Activated CD8-positive, alpha-beta memory T cell treated with anti-CD3 and anti-CD28 coated beads, Interleukin-2, amount 10 ng/mL, durations not matched to agents 7 days and 5 days (primary cell): ENCODE measurements at regions not wholly inside any gene's neighbourhood (a gene's known extent, or its start where the extent isn't known, plus 50 kb on each side); places are given as distances from the start of the nearest gene placed in this dataset.
A peak's percentile ranks its signal among the peaks of the same experiment; 100 is the strongest.

ENCODE experiments used
- ATAC-seq: fragments of 150-1000 bp; cut with Tn5 transposase; one replicate; pipeline ENCODE4 v1.10.0; 2021; ENCODE audit warnings: moderate library complexity
- CTCF ChIA-PET: fragments of 350-600 bp; sonication (Branson Sonifier 250); formaldehyde crosslinking; loops from one replicate; lab custom pipeline; 2021; ENCODE audit warnings: antibody characterized with exemption; lab: Charles Lee
- DNase-seq: peaks from one replicate; pipeline ENCODE4 v3.0.0-alpha.2; 2020
- H3K27ac Mint-ChIP-seq: one replicate; pipeline ENCODE4 v1.8.0; 2021; ENCODE audit warnings: mild to moderate bottlenecking, mixed read lengths
- H3K27me3 Mint-ChIP-seq: one replicate; pipeline ENCODE4 v1.8.0; 2021; ENCODE audit warnings: mixed read lengths
- H3K36me3 Mint-ChIP-seq: one replicate; pipeline ENCODE4 v1.8.0; 2021; ENCODE audit warnings: mild to moderate bottlenecking, mixed read lengths
- H3K4me1 Mint-ChIP-seq: one replicate; pipeline ENCODE4 v1.8.0; 2021; ENCODE audit warnings: mixed read lengths
- H3K4me3 Mint-ChIP-seq: one replicate; pipeline ENCODE4 v1.8.0; 2021; ENCODE audit warnings: mild to moderate bottlenecking, moderate library complexity, mixed read lengths
- H3K9me3 Mint-ChIP-seq: one replicate; pipeline ENCODE4 v1.8.0; 2022; ENCODE audit warnings: low read depth, mixed read lengths

GRCh38 chr2:11997142-11997541 lies 250.7 kb downstream of the LPIN1 start:
- ATAC-seq (no peak), DNase-seq (no peak)
- Mint-ChIP-seq H3K4me1 (no peaks in the 10 kb centered on the region), H3K4me3 (no peak overlapping the region), H3K9me3 (peaks cover 3% of the 10 kb centered on the region), H3K27me3 (peaks cover 63% of the 10 kb centered on the region), H3K36me3 (no peaks in the 10 kb centered on the region), H3K27ac (no peak overlapping the region)
- CTCF ChIA-PET, result no interaction called here

- H3K4me3 Mint-ChIP-seq, result no peak overlapping the region
- peaks cover 69% of the 10 kb centered on the region for H3K27me3 Mint-ChIP-seq
- H3K36me3 Mint-ChIP-seq, result no peaks in the 10 kb centered on the region
- CTCF ChIA-PET, result no interaction called here
- H3K27ac Mint-ChIP-seq, result no peak overlapping the region
- H3K4me1 Mint-ChIP-seq, result no peaks in the 10 kb centered on the region
- ATAC-seq, result no peak
- peaks cover 3% of the 10 kb centered on the region for H3K9me3 Mint-ChIP-seq
- DNase-seq, result no peak
These were observed 251.8 kb downstream of the LPIN1 start for GRCh38 chr2:11998218-11998617.

- no peak overlapping the region for H3K27ac Mint-ChIP-seq
These were observed 252.4 kb downstream of the LPIN1 start for GRCh38 chr2:11998626-11999378.

GRCh38 chr2:12001621-12002020 lies 255.2 kb downstream of the LPIN1 start:
- H3K27me3 Mint-ChIP-seq, result peaks cover 81% of the 10 kb centered on the region
- H3K4me1 Mint-ChIP-seq, result peaks cover 9% of the 10 kb centered on the region
- H3K27ac Mint-ChIP-seq, result no peak overlapping the region
- CTCF ChIA-PET, result no interaction called here
- no peaks in the 10 kb centered on the region for H3K36me3 Mint-ChIP-seq
- no peak overlapping the region for H3K4me3 Mint-ChIP-seq
- ATAC-seq (no peak), DNase-seq (no peak)
- no peaks in the 10 kb centered on the region for H3K9me3 Mint-ChIP-seq

More at GRCh38 chr2:11998626-11999378, 252.4 kb downstream of the LPIN1 start:
- H3K4me1 Mint-ChIP-seq, result no peaks in the 10 kb centered on the region
- CTCF ChIA-PET, result no interaction called here
- H3K9me3 Mint-ChIP-seq, result peaks cover 3% of the 10 kb centered on the region
- DNase-seq (no peak), ATAC-seq (no peak)
- H3K36me3 Mint-ChIP-seq, result no peaks in the 10 kb centered on the region
- peaks cover 69% of the 10 kb centered on the region for H3K27me3 Mint-ChIP-seq
- no peak overlapping the region for H3K4me3 Mint-ChIP-seq

- no peak overlapping the region for H3K27ac Mint-ChIP-seq
- peaks cover 9% of the 10 kb centered on the region for H3K4me1 Mint-ChIP-seq
- no peak overlapping the region for H3K4me3 Mint-ChIP-seq
- DNase-seq, result no peak
- ATAC-seq, result no peak
- H3K27me3 Mint-ChIP-seq, result peaks cover 86% of the 10 kb centered on the region
- CTCF ChIA-PET, result no interaction called here
- no peaks in the 10 kb centered on the region for H3K9me3 Mint-ChIP-seq
- no peaks in the 10 kb centered on the region for H3K36me3 Mint-ChIP-seq
These were observed 255.8 kb downstream of the LPIN1 start for GRCh38 chr2:12002215-12002614.

GRCh38 chr2:12004713-12005112 lies 258.3 kb downstream of the LPIN1 start:
- CTCF ChIA-PET, result no interaction called here
- Mint-ChIP-seq H3K9me3 (no peaks in the 10 kb centered on the region), H3K27ac (no peak overlapping the region), H3K4me1 (peaks cover 12% of the 10 kb centered on the region), H3K27me3 (peaks cover 91% of the 10 kb centered on the region), H3K36me3 (no peaks in the 10 kb centered on the region), H3K4me3 (no peak overlapping the region)
- DNase-seq (no peak), ATAC-seq (no peak)

GRCh38 chr2:12005886-12006681 lies 259.7 kb downstream of the LPIN1 start:
- peaks cover 90% of the 10 kb centered on the region for H3K27me3 Mint-ChIP-seq
- H3K4me3 Mint-ChIP-seq, result no peak overlapping the region
- peak; percentile 79 for ATAC-seq

GRCh38 chr2:12006850-12007249 lies 260.4 kb downstream of the LPIN1 start:
- CTCF ChIA-PET, result no interaction called here
- ATAC-seq (no peak), DNase-seq (no peak)
- Mint-ChIP-seq H3K36me3 (no peaks in the 10 kb centered on the region), H3K27me3 (peaks cover 91% of the 10 kb centered on the region), H3K9me3 (no peaks in the 10 kb centered on the region), H3K27ac (no peak overlapping the region), H3K4me3 (no peak overlapping the region), H3K4me1 (peaks cover 12% of the 10 kb centered on the region)

More at GRCh38 chr2:12005886-12006681, 259.7 kb downstream of the LPIN1 start:
- CTCF ChIA-PET, result no interaction called here
- peak; percentile 74 for DNase-seq
- Mint-ChIP-seq H3K4me1 (peaks cover 12% of the 10 kb centered on the region), H3K36me3 (no peaks in the 10 kb centered on the region), H3K9me3 (no peaks in the 10 kb centered on the region), H3K27ac (no peak overlapping the region)

- peaks cover 90% of the 10 kb centered on the region for H3K27me3 Mint-ChIP-seq
- no peak overlapping the region for H3K4me3 Mint-ChIP-seq
- DNase-seq (no peak), ATAC-seq (no peak)
- no peak overlapping the region for H3K27ac Mint-ChIP-seq
- H3K36me3 Mint-ChIP-seq, result no peaks in the 10 kb centered on the region
- H3K9me3 Mint-ChIP-seq, result no peaks in the 10 kb centered on the region
- CTCF ChIA-PET, result interaction anchor here (0.6 kb wide), 1 partner anchor 11 kb away, joined by 3 read pairs; no protein-coding TSS in a partner anchor
- H3K4me1 Mint-ChIP-seq, result peaks cover 12% of the 10 kb centered on the region
These were observed 260.9 kb downstream of the LPIN1 start for GRCh38 chr2:12007282-12007681.

- H3K9me3 Mint-ChIP-seq, result no peaks in the 10 kb centered on the region
- peaks cover 84% of the 10 kb centered on the region for H3K27me3 Mint-ChIP-seq
- CTCF ChIA-PET, result no interaction called here
- peaks cover 12% of the 10 kb centered on the region for H3K4me1 Mint-ChIP-seq
- no peak for ATAC-seq
- no peaks in the 10 kb centered on the region for H3K36me3 Mint-ChIP-seq
- no peak for DNase-seq
- no peak overlapping the region for H3K4me3 Mint-ChIP-seq
- H3K27ac Mint-ChIP-seq, result no peak overlapping the region
These were observed 262.1 kb downstream of the LPIN1 start for GRCh38 chr2:12008425-12009061.

- Mint-ChIP-seq H3K4me3 (no peak overlapping the region), H3K9me3 (no peaks in the 10 kb centered on the region), H3K36me3 (no peaks in the 10 kb centered on the region), H3K27me3 (peaks cover 82% of the 10 kb centered on the region), H3K27ac (no peak overlapping the region), H3K4me1 (peaks cover 12% of the 10 kb centered on the region)
- CTCF ChIA-PET, result no interaction called here
- ATAC-seq (no peak), DNase-seq (no peak)
These were observed 263.0 kb downstream of the LPIN1 start for GRCh38 chr2:12009323-12009905.

GRCh38 chr2:12010059-12010458 lies 263.6 kb downstream of the LPIN1 start:
- Mint-ChIP-seq H3K36me3 (no peaks in the 10 kb centered on the region), H3K9me3 (no peaks in the 10 kb centered on the region), H3K4me1 (peaks cover 12% of the 10 kb centered on the region), H3K27ac (no peak overlapping the region), H3K27me3 (peaks cover 81% of the 10 kb centered on the region), H3K4me3 (no peak overlapping the region)
- ATAC-seq (no peak), DNase-seq (no peak)
- CTCF ChIA-PET, result interaction anchor here (1.2 kb wide), 2 partner anchors 9 to 706 kb away, joined by 3 to 4 read pairs; no protein-coding TSS in a partner anchor

- no peaks in the 10 kb centered on the region for H3K36me3 Mint-ChIP-seq
- no peak overlapping the region for H3K27ac Mint-ChIP-seq
- CTCF ChIA-PET, result interaction anchor here (1.2 kb wide), 2 partner anchors 9 to 705 kb away, joined by 3 to 4 read pairs; no protein-coding TSS in a partner anchor
- no peaks in the 10 kb centered on the region for H3K9me3 Mint-ChIP-seq
- ATAC-seq (no peak), DNase-seq (no peak)
- no peak overlapping the region for H3K4me3 Mint-ChIP-seq
- H3K4me1 Mint-ChIP-seq, result peaks cover 9% of the 10 kb centered on the region
- peaks cover 79% of the 10 kb centered on the region for H3K27me3 Mint-ChIP-seq
These were observed 264.3 kb downstream of the LPIN1 start for GRCh38 chr2:12010779-12011178.
